IMR-90 (cell line): ENCODE measurements at regions not wholly inside any gene's neighbourhood (a gene's known extent, or its start where the extent isn't known, plus 50 kb on each side); places are given as distances from the start of the nearest gene placed in this dataset.

Experiments
- ATAC-seq: fragments of 200-7000 bp; cut with Tn5 transposase; 2 replicates; pipeline ENCODE4 v1.9.1; 2020; ENCODE audit warnings: low read depth, mild to moderate bottlenecking, moderate library complexity
- BruUV-seq: library from RNA; stranded (reverse); fragments of 400-500 nt; replicated peaks from 2 replicates; lab custom pipeline; 2021; lab: Mats Ljungman, UMichigan
- CTCF ChIA-PET: fragments of 300-600 bp; formaldehyde crosslinking; extraction: SDS; loops from one replicate; lab custom pipeline; 2021; ENCODE audit warnings: antibody characterized with exemption; lab: Yijun Ruan, JAX
- POLR2A ChIA-PET: fragments of 300-600 bp; sonication (Branson Sonifier 250); formaldehyde crosslinking; loops from one replicate; lab custom pipeline; 2022; ENCODE audit warnings: antibody characterized with exemption; ENCODE audit not compliant: unreplicated experiment; lab: Charles Lee
- DNase-seq: peaks from one replicate; pipeline ENCODE4 v3.0.0; 2013
- H2AFZ ChIP-seq: replicated peaks from 2 replicates; pipeline ENCODE3; 2013; ENCODE audit warnings: low read length, mild to moderate bottlenecking; ENCODE audit not compliant: poor library complexity
- H2AK5ac ChIP-seq: 2 replicates; pipeline ENCODE4 v1.6.1; 2013; ENCODE audit warnings: low read depth, low read length, inconsistent platforms
- H2AK9ac ChIP-seq: replicated peaks from 2 replicates; pipeline ENCODE3; 2013; ENCODE audit warnings: mild to moderate bottlenecking, low read depth, low read length, moderate library complexity; ENCODE audit not compliant: poor library complexity
- H2BK120ac ChIP-seq: 2 replicates; pipeline ENCODE4 v1.6.1; 2013; ENCODE audit warnings: low read depth, low read length, inconsistent platforms
- H2BK15ac ChIP-seq: 3 replicates; pipeline ENCODE4 v1.6.1; 2013; ENCODE audit warnings: low read depth, low read length, inconsistent platforms
- H2BK20ac ChIP-seq: 2 replicates; pipeline ENCODE4 v1.6.1; 2013; ENCODE audit warnings: low read depth, mild to moderate bottlenecking, inconsistent platforms, low read length, moderate library complexity
- H2BK5ac ChIP-seq: 2 replicates; pipeline ENCODE4 v1.6.1; 2013; ENCODE audit warnings: mild to moderate bottlenecking, low read depth, low read length, inconsistent platforms; ENCODE audit not compliant: poor library complexity, severe bottlenecking
- H3K14ac ChIP-seq: replicated peaks from 2 replicates; pipeline ENCODE4 v1.6.1; 2013; ENCODE audit warnings: low read depth, low read length, inconsistent platforms
- H3K18ac ChIP-seq: 2 replicates; pipeline ENCODE4 v1.6.1; 2013; ENCODE audit warnings: low read depth, low read length, control low read depth
- H3K23ac ChIP-seq: 2 replicates; pipeline ENCODE4 v1.6.1; 2013; ENCODE audit warnings: low read depth, low read length, inconsistent platforms
- H3K27ac ChIP-seq: 2 replicates; pipeline ENCODE4 v1.5.1; 2013; ENCODE audit warnings: mild to moderate bottlenecking, control low read depth, low read length; ENCODE audit not compliant: insufficient read depth
- H3K27me3 ChIP-seq: 2 replicates; pipeline ENCODE4 v1.6.1; 2013; ENCODE audit warnings: low read length; ENCODE audit not compliant: control insufficient read depth, insufficient read depth
- H3K36me3 ChIP-seq: 2 replicates; pipeline ENCODE4 v1.6.1; 2013; ENCODE audit warnings: low read length, mixed read lengths; ENCODE audit not compliant: control insufficient read depth, insufficient read depth
- H3K4ac ChIP-seq: 2 replicates; pipeline ENCODE4 v1.6.1; 2013; ENCODE audit warnings: low read depth, low read length, inconsistent platforms
- H3K4me1 ChIP-seq: 2 replicates; pipeline ENCODE4 v1.6.1; 2013; ENCODE audit warnings: low read length, mixed read lengths; ENCODE audit not compliant: control insufficient read depth, insufficient read depth
- H3K4me2 ChIP-seq: 2 replicates; pipeline ENCODE4 v1.6.1; 2013; ENCODE audit warnings: low read depth, mild to moderate bottlenecking, control low read depth, low read length, moderate library complexity
- H3K4me3 ChIP-seq: 2 replicates; pipeline ENCODE4 v1.5.1; 2013; ENCODE audit warnings: low read depth, mild to moderate bottlenecking, control low read depth, low read length, moderate library complexity; ENCODE audit not compliant: insufficient read depth
- H3K56ac ChIP-seq: 2 replicates; pipeline ENCODE4 v1.6.1; 2013; ENCODE audit warnings: low read length, inconsistent platforms; ENCODE audit not compliant: insufficient read depth; ENCODE audit errors: extremely low read depth
- H3K79me1 ChIP-seq, 2 experiments: 2 replicates each; pipeline ENCODE4 v1.6.1; 2013; ENCODE audit warnings: low read length in 2 of 2, inconsistent platforms in 1 of 2, low read depth in 1 of 2
- H3K9ac ChIP-seq: 2 replicates; pipeline ENCODE4 v1.6.1; 2013; ENCODE audit warnings: low read depth, low read length, control low read depth
- H3K9me1 ChIP-seq: 2 replicates; pipeline ENCODE4 v1.6.1; 2013; ENCODE audit warnings: low read length, inconsistent platforms; ENCODE audit not compliant: insufficient read depth
- H3K9me3 ChIP-seq: 2 replicates; pipeline ENCODE4 v1.6.1; 2013; ENCODE audit warnings: low read length; ENCODE audit not compliant: control insufficient read depth, insufficient read depth
- H4K20me1 ChIP-seq: 2 replicates; pipeline ENCODE4 v1.6.1; 2013; ENCODE audit warnings: low read length, inconsistent platforms; ENCODE audit not compliant: insufficient read depth
- H4K5ac ChIP-seq: 2 replicates; pipeline ENCODE4 v1.6.1; 2013; ENCODE audit warnings: mild to moderate bottlenecking, low read depth, low read length, control low read depth
- H4K8ac ChIP-seq, 2 experiments: 2 replicates each; pipeline ENCODE4 v1.6.1; 2013; ENCODE audit warnings: low read depth in 2 of 2, low read length in 2 of 2, control low read depth in 1 of 2, inconsistent platforms in 1 of 2
- H4K91ac ChIP-seq: 2 replicates; pipeline ENCODE4 v1.6.1; 2013; ENCODE audit warnings: low read depth, low read length, inconsistent platforms; ENCODE audit not compliant: insufficient read depth
- BHLHE40 ChIP-seq: fragments of 150-350 bp; IDR thresholded peaks from 2 replicates; pipeline ENCODE4 v1.6.1; 2016; ENCODE audit warnings: mild to moderate bottlenecking, low read depth, low read length
- CEBPB ChIP-seq: IDR thresholded peaks from 2 replicates; pipeline ENCODE4 v1.6.1; 2012; ENCODE audit warnings: low read depth, low read length, improper control_type of control experiment
- CHD1 ChIP-seq: IDR thresholded peaks from 2 replicates; pipeline ENCODE4 v1.6.1; 2012; ENCODE audit warnings: low read depth, low read length, improper control_type of control experiment
- CTCF ChIP-seq: conservative IDR thresholded peaks from 2 replicates; pipeline ENCODE4 v1.5.1; 2012; ENCODE audit warnings: mild to moderate bottlenecking, low read depth, low read length, improper control_type of control experiment
- ELK1 ChIP-seq: fragments of 150-350 bp; IDR thresholded peaks from 2 replicates; pipeline ENCODE4 v1.6.1; 2016; ENCODE audit warnings: low read depth, mild to moderate bottlenecking, low read length, moderate library complexity, borderline replicate concordance
- FOS ChIP-seq: fragments of 150-350 bp; IDR thresholded peaks from 2 replicates; pipeline ENCODE4 v1.6.1; 2016; ENCODE audit warnings: low read depth, low read length
- MAFK ChIP-seq: IDR thresholded peaks from 2 replicates; pipeline ENCODE4 v1.6.1; 2012; ENCODE audit warnings: low read depth, low read length, improper control_type of control experiment
- MAZ ChIP-seq: IDR thresholded peaks from 2 replicates; pipeline ENCODE4 v1.6.1; 2012; ENCODE audit warnings: low read depth, mild to moderate bottlenecking, low read length, improper control_type of control experiment, moderate library complexity, borderline replicate concordance
- MXI1 ChIP-seq: IDR thresholded peaks from 2 replicates; pipeline ENCODE4 v1.6.1; 2012; ENCODE audit warnings: low read depth, mild to moderate bottlenecking, low read length, moderate library complexity, borderline replicate concordance
- NFE2L2 ChIP-seq: fragments of 150-350 bp; IDR thresholded peaks from 2 replicates; pipeline ENCODE4 v1.6.1; 2016; ENCODE audit warnings: low read depth, mild to moderate bottlenecking, low read length
- POLR2A ChIP-seq: IDR thresholded peaks from 2 replicates; pipeline ENCODE4 v1.6.1; 2012; ENCODE audit warnings: mild to moderate bottlenecking, low read depth, low read length
- RAD21 ChIP-seq: IDR thresholded peaks from 2 replicates; pipeline ENCODE4 v1.6.1; 2012; ENCODE audit warnings: low read length, improper control_type of control experiment
- RCOR1 ChIP-seq: IDR thresholded peaks from 2 replicates; pipeline ENCODE4 v1.6.1; 2012; ENCODE audit warnings: mild to moderate bottlenecking, low read length, improper control_type of control experiment; ENCODE audit not compliant: insufficient replicate concordance
- RFX5 ChIP-seq: IDR thresholded peaks from 2 replicates; pipeline ENCODE4 v1.8.0; 2012; ENCODE audit warnings: low read depth, mild to moderate bottlenecking, low read length, moderate library complexity
- SMC3 ChIP-seq: fragments of 150-350 bp; IDR thresholded peaks from 2 replicates; pipeline ENCODE4 v1.6.1; 2016; ENCODE audit warnings: low read depth, mild to moderate bottlenecking, antibody characterized with exemption, low read length, moderate library complexity
- USF2 ChIP-seq: fragments of 150-350 bp; IDR thresholded peaks from 2 replicates; pipeline ENCODE4 v1.6.1; 2017; ENCODE audit warnings: mild to moderate bottlenecking, antibody characterized with exemption, low read length, low read depth
- WGBS, 2 experiments: methylation state at CpG; one replicate each; pipeline versions ENCODE4 v1.1.5 to v1.1.7; 2013; ENCODE audit warnings: missing lambda C conversion rate in 2 of 2; ENCODE audit not compliant: insufficient read length in 1 of 2; ENCODE audit errors: extremely low coverage in 2 of 2; 5-methylcytosine and 5-hydroxymethylcytosine counted together
- dilution Hi-C: fragments of 300-500 bp; cut with HindIII; formaldehyde crosslinking; loops from one replicate; pipeline ENCODE4 v1.14.3; 2018; ENCODE audit warnings: low sequenced_read_pairs; ENCODE audit not compliant: unreplicated experiment
- in situ Hi-C: fragments of 300-500 bp; cut with MboI; formaldehyde crosslinking; loops from 3 replicates; pipeline ENCODE4 v1.14.3; 2019; ENCODE audit warnings: low sequenced_read_pairs, inconsistent platforms, mixed read lengths
- intact Hi-C: fragments of 100-400 bp; cut with micrococcal nuclease; formaldehyde crosslinking; loops from 2 replicates; pipeline ENCODE4 v1.10.0; 2022

GRCh38 chr2:183542606-183543005 lies 418.4 kb downstream of the NUP35 start:
- Histone ChIP-seq H3K9ac (no peak overlapping the region), H3K18ac (no peak overlapping the region), H3K79me1 (no peaks in the 10 kb centered on the region), H3K27me3 (no peaks in the 10 kb centered on the region), H3K27ac (no peak overlapping the region), H3K4ac (no peak overlapping the region), H3K56ac (no peak overlapping the region), H4K91ac (no peak overlapping the region), H4K8ac (no peak overlapping the region), H3K9me1 (no peaks in the 10 kb centered on the region), H2BK120ac (no peak overlapping the region), H3K9me3 (peaks cover 9% of the 10 kb centered on the region; the same call in 1 of the 2 replicates), H4K20me1 (no peaks in the 10 kb centered on the region), H3K23ac (no peak overlapping the region), H3K14ac (no peak overlapping the region), H4K5ac (no peak overlapping the region), H3K4me2 (no peak overlapping the region), H2BK15ac (no peak overlapping the region), H3K36me3 (no peaks in the 10 kb centered on the region), H3K4me3 (no peak overlapping the region), H2AK5ac (no peak overlapping the region), H3K4me1 (no peaks in the 10 kb centered on the region), H2BK20ac (no peak overlapping the region), H2AFZ (no peak overlapping the region), H2BK5ac (no peak overlapping the region), H2AK9ac (no peak overlapping the region)
- ChIA-PET POLR2A (no interaction called here), CTCF (no interaction called here)
- BruUV-seq = no TSS peak
- TF ChIP-seq USF2 (no peak), BHLHE40 (no peak), ELK1 (no peak), MAFK (no peak), SMC3 (no peak), RCOR1 (no peak), MAZ (no peak), CTCF (no peak), POLR2A (no peak), CHD1 (no peak), FOS (no peak), CEBPB (no peak), RFX5 (no peak), RAD21 (no peak), MXI1 (no peak), NFE2L2 (no peak)
- no peak for ATAC-seq
- DNase-seq = no peak
- WGBS, 2 experiments = no CpG with 5 or more reads among the region's 3 CpGs
- dilution Hi-C loops = no loop called here
- in situ Hi-C loops = no loop called here
- intact Hi-C loops = no loop called here
